ENCODE measurements at regions not wholly inside any gene's neighbourhood (a gene's known extent, or its start where the extent isn't known, plus 50 kb on each side); places are given as distances from the start of the nearest gene placed in this dataset.

DNA sequence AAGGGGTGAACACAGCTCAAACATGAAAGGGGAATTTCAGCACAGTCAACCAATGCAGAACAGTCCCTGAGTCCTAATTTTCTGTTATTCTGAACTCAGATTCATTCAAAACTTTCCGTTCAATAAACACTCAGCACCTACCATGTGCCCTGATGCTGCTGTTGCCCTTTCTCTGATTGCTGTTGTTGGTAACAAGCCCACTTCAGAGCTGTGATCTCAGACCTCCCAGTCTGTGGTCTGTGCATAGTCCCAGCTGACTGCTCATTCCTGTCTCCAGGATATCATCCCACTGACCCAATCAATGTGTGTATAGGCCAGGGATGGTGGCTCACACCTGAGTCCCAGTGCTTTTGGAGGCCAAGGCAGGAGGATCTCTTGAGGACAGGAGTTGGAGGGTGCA lies 82.7 kb upstream of the SLC35G4 start:
- H3K4me1 ChIP-seq, result no peaks in the 10 kb centered on the region
- no peak overlapping the region for H3K27ac ChIP-seq
- no peak overlapping the region for H3K4me2 ChIP-seq
- TF ChIP-seq Cebpa-rat (IDR thresholded peaks at IDR 0.05), result no peak
- H3K4me3 ChIP-seq, result no peak overlapping the region
- no peaks in the 10 kb centered on the region for H3K27me3 ChIP-seq
- no peak overlapping the region for H3K9ac ChIP-seq
- H3K36me3 ChIP-seq, result no peaks in the 10 kb centered on the region
- no peaks in the 10 kb centered on the region for H4K20me1 ChIP-seq
- H3K9me3 ChIP-seq, result no peaks in the 10 kb centered on the region

DNA sequence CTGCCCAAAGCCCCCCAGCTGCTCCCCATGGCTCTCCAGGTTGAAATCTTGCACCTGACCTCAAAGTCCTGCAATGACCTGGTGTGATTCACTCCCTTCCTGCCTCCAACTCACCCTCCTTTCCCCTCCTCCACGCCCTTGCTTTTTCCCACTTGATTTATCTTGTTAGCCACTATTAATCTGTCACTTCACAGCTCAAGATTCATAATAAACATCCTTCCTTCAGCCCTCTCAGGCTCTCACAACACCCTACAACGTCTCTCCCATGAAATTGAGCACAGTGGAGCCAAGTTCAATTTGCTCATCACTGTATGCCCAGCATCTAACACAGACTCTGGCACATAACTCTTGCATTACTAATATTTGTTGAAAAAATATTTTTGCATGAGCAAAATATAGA lies 85.6 kb upstream of the SLC35G4 start:
- Histone ChIP-seq H3K4me3 (no peak overlapping the region), H3K9ac (no peak overlapping the region), H3K4me1 (no peaks in the 10 kb centered on the region), H3K27me3 (no peaks in the 10 kb centered on the region), H4K20me1 (no peaks in the 10 kb centered on the region), H3K4me2 (no peak overlapping the region), H3K27ac (no peak overlapping the region), H3K36me3 (no peaks in the 10 kb centered on the region), H3K9me3 (no peaks in the 10 kb centered on the region)
- TF ChIP-seq Cebpa-rat (IDR thresholded peaks at IDR 0.05), result no peak

DNA sequence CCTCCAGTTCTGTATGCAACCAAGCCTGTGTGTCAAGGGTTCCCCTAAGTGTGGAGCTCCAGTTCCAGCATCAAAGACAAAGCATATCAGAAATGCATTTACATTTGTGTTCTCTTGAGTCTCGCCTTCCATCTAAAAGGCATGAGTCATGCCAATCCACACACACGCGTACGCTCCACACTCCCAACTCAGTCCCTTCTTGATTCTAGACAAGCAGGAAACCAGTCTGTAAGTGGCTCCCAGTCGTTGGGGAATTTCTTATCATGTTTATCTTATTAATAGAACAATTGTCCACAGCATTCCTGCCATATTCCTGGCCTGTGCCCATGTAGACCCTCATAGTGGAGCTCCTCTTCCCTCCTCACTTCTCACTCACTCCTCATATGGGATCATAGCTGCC lies 86.4 kb upstream of the SLC35G4 start:
- Histone ChIP-seq H4K20me1 (no peaks in the 10 kb centered on the region), H3K4me3 (no peak overlapping the region), H3K9ac (no peak overlapping the region), H3K36me3 (no peaks in the 10 kb centered on the region), H3K4me2 (no peak overlapping the region), H3K27me3 (no peaks in the 10 kb centered on the region), H3K9me3 (no peaks in the 10 kb centered on the region), H3K4me1 (no peaks in the 10 kb centered on the region), H3K27ac (no peak overlapping the region)
- TF ChIP-seq Cebpa-rat (IDR thresholded peaks at IDR 0.05), result no peak

- Histone ChIP-seq H3K4me2 (no peak overlapping the region), H3K36me3 (no peaks in the 10 kb centered on the region), H3K4me3 (no peak overlapping the region), H3K9ac (no peak overlapping the region), H3K27ac (no peak overlapping the region), H3K4me1 (no peaks in the 10 kb centered on the region), H3K9me3 (no peaks in the 10 kb centered on the region), H4K20me1 (no peaks in the 10 kb centered on the region), H3K27me3 (no peaks in the 10 kb centered on the region)
- no peak for TF ChIP-seq Cebpa-rat (IDR thresholded peaks at IDR 0.05)
Measured at GRCh38 chr18:11521853-11522252, 87.5 kb upstream of the SLC35G4 start.

GRCh38 chr18:11520536-11520935 lies 88.9 kb upstream of the SLC35G4 start:
- Histone ChIP-seq H3K27me3 (no peaks in the 10 kb centered on the region), H3K4me3 (no peak overlapping the region), H4K20me1 (no peaks in the 10 kb centered on the region), H3K36me3 (no peaks in the 10 kb centered on the region), H3K4me1 (no peaks in the 10 kb centered on the region), H3K9me3 (no peaks in the 10 kb centered on the region), H3K9ac (no peak overlapping the region), H3K4me2 (no peak overlapping the region), H3K27ac (no peak overlapping the region)
- no peak for TF ChIP-seq Cebpa-rat (IDR thresholded peaks at IDR 0.05)

DNA sequence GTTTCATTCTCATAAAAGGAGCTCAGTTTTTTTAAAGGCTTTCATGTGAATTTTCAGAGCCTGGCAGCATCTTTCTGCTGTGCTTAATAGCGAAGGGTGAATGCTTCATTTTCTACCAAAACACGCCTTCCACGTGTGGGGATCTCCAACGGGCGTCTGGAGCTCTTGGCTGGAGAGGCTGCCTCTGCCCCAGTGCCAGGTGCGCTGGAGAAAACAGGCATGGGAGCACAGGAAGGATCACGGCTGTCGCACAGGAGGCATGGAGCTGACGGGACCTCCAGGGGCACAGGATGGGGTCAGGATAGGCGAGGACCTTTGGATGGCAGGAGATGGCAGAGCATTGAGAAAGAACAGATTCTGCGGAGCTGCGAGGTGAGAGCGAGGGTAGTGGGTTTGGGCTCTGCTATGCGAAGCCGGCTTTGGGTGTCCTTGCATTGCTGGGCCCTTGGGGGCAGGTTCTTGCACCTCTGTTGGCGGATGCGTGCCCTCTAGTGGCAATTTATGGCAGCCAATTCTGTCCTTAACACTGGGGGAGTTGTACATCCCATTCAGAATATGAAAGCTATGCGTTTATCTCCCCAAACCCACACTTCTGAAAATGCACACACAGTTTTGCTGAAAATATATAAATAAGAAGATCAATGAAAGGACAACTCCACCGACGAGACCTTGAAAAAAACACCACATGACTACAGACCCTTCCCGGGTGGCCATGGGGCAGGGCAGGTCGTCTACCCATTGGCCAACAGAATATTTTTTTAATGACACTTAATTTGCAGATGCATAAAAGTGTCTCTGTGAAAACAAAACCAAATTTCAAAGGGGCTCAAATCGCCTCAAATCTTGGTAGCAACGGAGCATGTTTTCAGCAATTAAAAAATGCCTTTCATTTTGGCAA lies 90.4 kb upstream of the SLC35G4 start:
- Histone ChIP-seq H3K4me2 (no peak overlapping the region), H3K4me1 (no peaks in the 10 kb centered on the region)

GRCh38 chr18:11517704-11518103 lies 91.7 kb upstream of the SLC35G4 start:
- Histone ChIP-seq H3K27ac (no peak overlapping the region), H3K4me3 (no peak overlapping the region), H3K27me3 (no peaks in the 10 kb centered on the region), H3K4me2 (no peak overlapping the region), H3K9me3 (no peaks in the 10 kb centered on the region), H3K4me1 (no peaks in the 10 kb centered on the region), H4K20me1 (no peaks in the 10 kb centered on the region), H3K9ac (no peak overlapping the region), H3K36me3 (no peaks in the 10 kb centered on the region)
- no peak for TF ChIP-seq Cebpa-rat (IDR thresholded peaks at IDR 0.05)

More for the DNA sequence above, 90.4 kb upstream of the SLC35G4 start:
- Histone ChIP-seq H3K9ac (no peak overlapping the region), H3K36me3 (no peaks in the 10 kb centered on the region), H3K27ac (no peak overlapping the region), H4K20me1 (no peaks in the 10 kb centered on the region), H3K27me3 (no peaks in the 10 kb centered on the region), H3K9me3 (no peaks in the 10 kb centered on the region), H3K4me3 (no peak overlapping the region)
- TF ChIP-seq Cebpa-rat (IDR thresholded peaks at IDR 0.05), result no peak

DNA sequence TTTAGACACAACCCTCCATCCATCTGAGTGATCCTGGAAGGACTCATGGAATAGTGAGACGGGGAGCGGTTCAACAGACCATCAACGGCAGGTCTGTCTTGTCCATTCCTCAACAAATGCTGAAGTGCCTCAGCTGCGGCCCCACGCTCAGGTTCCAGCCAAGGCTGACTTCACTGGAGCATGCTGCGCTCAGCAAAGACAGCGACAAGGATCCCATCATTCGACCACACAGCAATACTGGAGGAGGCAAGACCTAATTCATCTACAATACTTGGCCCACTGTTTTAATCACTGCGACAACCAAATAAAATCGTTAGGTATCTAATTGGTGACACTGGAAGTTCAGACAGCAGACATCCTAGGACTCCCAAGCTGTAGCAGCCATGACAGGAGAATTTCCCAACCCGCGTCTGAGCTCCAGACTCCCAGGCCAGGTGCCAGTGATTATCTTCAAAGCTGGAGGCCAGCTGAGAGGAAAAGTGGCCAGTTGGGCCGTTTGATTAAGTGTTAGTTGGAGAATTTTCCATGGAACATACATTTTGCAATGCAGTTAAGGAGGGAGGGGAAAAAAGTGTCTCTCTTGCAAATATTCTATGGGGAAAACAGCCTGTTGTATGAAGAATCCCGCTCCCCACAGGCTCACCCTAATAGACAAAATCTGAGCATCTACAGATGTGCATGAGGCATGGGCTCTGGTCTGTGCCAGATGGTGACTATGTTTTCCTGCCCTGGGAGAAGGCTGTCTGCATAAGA lies 92.5 kb upstream of the SLC35G4 start:
- Histone ChIP-seq H3K4me3 (no peak overlapping the region), H3K27me3 (no peaks in the 10 kb centered on the region), H4K20me1 (no peaks in the 10 kb centered on the region), H3K4me1 (peaks cover 7% of the 10 kb centered on the region), H3K36me3 (no peaks in the 10 kb centered on the region), H3K9me3 (no peaks in the 10 kb centered on the region), H3K9ac (no peak overlapping the region), H3K4me2 (no peak overlapping the region), H3K27ac (no peak overlapping the region)
- TF ChIP-seq Cebpa-rat (IDR thresholded peaks at IDR 0.05), result no peak

DNA sequence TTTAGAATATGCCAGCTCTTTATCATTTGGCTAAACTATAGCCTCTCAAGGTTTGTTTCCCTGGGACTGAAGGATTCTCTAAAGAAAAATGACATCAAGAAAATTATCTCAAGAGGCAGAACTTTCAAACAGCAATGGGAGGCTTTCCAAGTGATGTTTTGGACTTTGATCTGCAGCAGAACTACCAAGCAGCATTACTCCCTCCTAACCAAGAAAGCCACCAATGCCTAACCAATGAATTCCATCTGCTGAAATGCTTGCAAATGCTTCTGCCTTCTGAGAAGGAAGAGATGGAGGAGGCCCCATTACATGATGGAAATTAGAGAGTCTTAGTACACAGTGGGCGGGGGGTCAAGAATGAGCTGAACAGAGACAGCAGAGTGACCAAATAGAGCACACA lies 95.1 kb upstream of the SLC35G4 start:
- H3K9me3 ChIP-seq, result no peaks in the 10 kb centered on the region
- no peaks in the 10 kb centered on the region for H4K20me1 ChIP-seq
- TF ChIP-seq Cebpa-rat (IDR thresholded peaks at IDR 0.05), result no peak

More for the DNA sequence above, 95.1 kb upstream of the SLC35G4 start:
- H3K27ac ChIP-seq, result no peak overlapping the region
- H3K4me1 ChIP-seq, result peaks cover 18% of the 10 kb centered on the region
- H3K9ac ChIP-seq, result no peak overlapping the region
- H3K36me3 ChIP-seq, result no peaks in the 10 kb centered on the region
- H3K27me3 ChIP-seq, result no peaks in the 10 kb centered on the region
- H3K4me2 ChIP-seq, result no peak overlapping the region
- no peak overlapping the region for H3K4me3 ChIP-seq
